ENCODE measurements at regions not wholly inside any gene's neighbourhood (a gene's known extent, or its start where the extent isn't known, plus 50 kb on each side); places are given as distances from the start of the nearest gene placed in this dataset.

DNA sequence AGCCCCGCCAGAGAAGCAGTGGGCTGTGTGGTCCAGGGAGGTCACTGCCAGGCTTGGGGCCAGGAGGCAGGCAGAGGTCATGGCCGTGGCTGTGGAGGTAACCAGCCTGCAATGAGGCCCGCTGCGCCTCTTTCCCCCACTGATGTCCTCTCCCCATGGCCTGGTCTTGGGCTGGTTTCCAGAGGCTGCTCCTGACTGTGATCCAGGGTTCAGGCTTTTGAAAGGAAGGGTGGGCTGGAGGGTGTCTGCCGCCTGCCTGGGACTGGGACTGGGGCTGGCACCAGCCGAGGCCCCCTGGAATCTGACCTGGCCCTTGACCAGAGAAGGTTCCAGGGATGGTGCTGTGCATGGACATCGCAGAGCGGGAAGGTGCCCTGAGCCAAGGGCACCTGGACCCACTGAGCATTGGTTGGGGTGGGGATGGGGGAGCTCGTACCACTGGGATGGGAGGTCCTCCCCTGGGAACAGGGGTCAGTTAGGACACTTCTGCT is 59.6 kb upstream of the THY1 start:
- TF ChIP-seq EZH2 (IDR thresholded peaks at IDR 0.05; ENCODE audit: insufficient read depth, poor library complexity, severe bottlenecking) (no peak), EZH2phosphoT487 (IDR thresholded peaks at IDR 0.05; ENCODE audit: insufficient read depth, low read depth) (no peak)
